ENCODE measurements at regions not wholly inside any gene's neighbourhood (a gene's known extent, or its start where the extent isn't known, plus 50 kb on each side); places are given as distances from the start of the nearest gene placed in this dataset.
A peak's percentile ranks its signal among the peaks of the same experiment; 100 is the strongest.

DNA sequence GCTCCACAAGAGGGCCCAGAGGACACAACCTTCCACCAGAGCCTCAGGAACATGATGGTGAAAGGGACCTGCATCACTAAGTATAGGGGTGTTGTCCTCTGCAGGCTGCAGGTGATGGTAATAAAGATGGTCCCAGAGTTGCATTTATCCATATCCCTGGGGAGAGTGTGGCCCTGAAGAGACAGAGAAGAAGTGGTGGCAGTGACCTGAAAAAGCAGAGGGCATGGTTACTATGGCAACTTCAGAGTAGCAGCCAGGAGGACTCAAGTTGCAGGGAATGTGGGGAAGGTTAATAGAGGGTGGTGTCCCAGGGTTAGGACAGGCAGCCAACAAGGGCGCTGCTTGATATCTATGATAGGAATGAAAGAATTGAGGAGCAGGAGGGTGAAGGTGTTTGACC lies 57.1 kb downstream of the HLA-A start:
- Histone ChIP-seq H3K27me3 (ENCODE audit: control insufficient read depth in 2 of 2, insufficient read depth in 2 of 2, low read length in 2 of 2) (no peaks in the 10 kb centered on the region), H3K36me3 (ENCODE audit: control insufficient read depth in 2 of 3, insufficient read depth in 3 of 3, low read length in 3 of 3) (no peaks in the 10 kb centered on the region), H3K4me3 (ENCODE audit: low read length) (no peak overlapping the region), H3K9me3 (ENCODE audit: control insufficient read depth in 2 of 3, low read length in 3 of 3) (no peaks in the 10 kb centered on the region), H3K4me1 (ENCODE audit: control insufficient read depth in 2 of 2, insufficient read depth in 2 of 2, low read length in 2 of 2) (no peaks in the 10 kb centered on the region), H3K27ac (ENCODE audit: low read depth, low read length) (no peak overlapping the region)
- no peak overlapping the region for H3K27ac Mint-ChIP-seq
- peaks cover 0 to 1% (median 0%) of the 10 kb centered on the region in 11 donors for H3K9me3 Mint-ChIP-seq
- H3K27me3 Mint-ChIP-seq = peaks cover 0 to 31% (median 9%) of the 10 kb centered on the region in 5 donors
- POLR2A ChIA-PET = no interaction called here
- ATAC-seq = no peak
- DNase-seq = no peak
- H3K4me1 Mint-ChIP-seq = peaks cover 0 to 5% (median 0%) of the 10 kb centered on the region in 7 donors
- H3K4me3 Mint-ChIP-seq = no peak overlapping the region
- intact Hi-C loops (cut with micrococcal nuclease) = no loop called here
- CTCF ChIA-PET = no interaction called here
- H3K36me3 Mint-ChIP-seq = peaks cover 0 to 6% (median 0%) of the 10 kb centered on the region in 5 donors

DNA sequence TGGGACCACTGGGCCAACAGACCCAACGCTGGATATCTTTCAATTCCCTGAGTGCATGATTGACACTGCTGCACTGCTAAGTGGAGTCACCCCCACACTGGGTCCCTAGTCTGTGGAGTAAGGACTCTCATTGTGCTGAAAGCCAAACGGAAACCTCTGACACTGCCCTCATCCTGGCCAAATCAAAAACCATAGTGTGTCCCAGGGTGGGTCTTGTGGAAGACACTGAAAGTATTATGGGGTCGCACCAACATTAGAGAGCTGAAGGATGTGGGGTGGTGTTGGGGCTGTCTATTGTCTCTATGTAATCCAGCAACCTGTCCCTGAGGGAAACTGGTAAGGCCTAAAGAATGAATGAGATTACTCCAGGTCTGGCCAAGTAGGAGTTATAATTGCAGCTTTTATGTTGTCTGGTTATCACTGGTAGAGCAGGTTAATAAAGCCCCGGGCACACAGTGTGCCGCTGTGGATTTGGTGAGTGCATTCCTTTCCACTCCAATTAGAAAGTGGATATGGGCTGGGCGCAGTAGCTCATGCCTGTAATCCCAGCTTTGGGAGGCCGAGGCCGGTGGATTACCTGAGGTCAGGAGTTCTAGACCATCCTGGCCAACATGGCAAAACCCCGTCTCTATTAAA lies 57.9 kb downstream of the HLA-A start:
- Mint-ChIP-seq H3K36me3 (peaks cover 0 to 6% (median 0%) of the 10 kb centered on the region in 5 donors), H3K9me3 (peaks cover 0 to 1% (median 0%) of the 10 kb centered on the region in 11 donors), H3K4me3 (no peak overlapping the region), H3K27me3 (peaks cover 4 to 38% (median 14%) of the 10 kb centered on the region in 5 donors), H3K27ac (no peak overlapping the region), H3K4me1 (peaks cover 0 to 5% (median 0%) of the 10 kb centered on the region in 7 donors)
- ATAC-seq (no peak), DNase-seq (no peak)
- Histone ChIP-seq H3K27me3 (ENCODE audit: control insufficient read depth in 2 of 2, insufficient read depth in 2 of 2, low read length in 2 of 2) (no peaks in the 10 kb centered on the region), H3K9me3 (ENCODE audit: control insufficient read depth in 2 of 3, low read length in 3 of 3) (no peaks in the 10 kb centered on the region), H3K4me3 (ENCODE audit: low read length) (no peak overlapping the region), H3K36me3 (ENCODE audit: control insufficient read depth in 2 of 3, insufficient read depth in 3 of 3, low read length in 3 of 3) (no peaks in the 10 kb centered on the region), H3K4me1 (ENCODE audit: control insufficient read depth in 2 of 2, insufficient read depth in 2 of 2, low read length in 2 of 2) (no peaks in the 10 kb centered on the region), H3K27ac (ENCODE audit: low read depth, low read length) (no peak overlapping the region)
- ChIA-PET POLR2A (no interaction called here), CTCF (no interaction called here)
- intact Hi-C loops (cut with micrococcal nuclease) = no loop called here

DNA sequence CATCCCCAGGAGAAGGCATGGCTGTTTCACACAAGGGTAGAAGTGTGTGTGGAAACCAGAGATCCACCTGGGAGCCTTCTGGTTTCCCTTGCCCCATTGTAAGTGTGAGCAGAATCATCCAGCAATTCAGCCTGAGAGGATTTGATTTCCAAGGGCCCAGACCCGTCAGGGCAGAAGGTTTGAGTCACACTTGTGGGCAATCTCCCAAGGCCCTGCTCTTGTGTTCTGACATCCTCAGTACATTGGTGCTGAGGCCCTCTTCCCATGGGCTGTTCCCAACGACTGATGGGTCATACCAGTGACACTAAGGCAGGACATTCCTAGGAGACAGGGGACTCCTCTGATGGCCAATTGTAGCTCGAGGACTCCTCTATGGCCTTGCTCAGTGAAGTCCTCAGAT lies 58.2 kb upstream of the POLR1H start:
- ChIA-PET POLR2A (no interaction called here), CTCF (no interaction called here)
- ATAC-seq (no peak), DNase-seq (no peak)
- peaks cover 1 to 11% of the 10 kb centered on the region in 2 donors for H3K27me3 ChIP-seq (ENCODE audit: control insufficient read depth in 2 of 2, insufficient read depth in 2 of 2, low read length in 2 of 2)
- intact Hi-C loops (cut with micrococcal nuclease) = no loop called here
- Mint-ChIP-seq H3K27me3 (peaks cover 23 to 51% (median 31%) of the 10 kb centered on the region in 5 donors), H3K27ac (no peak overlapping the region), H3K4me1 (peaks cover 14 to 23% (median 17%) of the 10 kb centered on the region in 7 donors), H3K4me3 (no peak overlapping the region), H3K36me3 (peaks cover 0 to 6% (median 0%) of the 10 kb centered on the region in 5 donors), H3K9me3 (no peaks in the 10 kb centered on the region)
- peaks cover 0 to 17% of the 10 kb centered on the region in 2 donors for H3K4me1 ChIP-seq (ENCODE audit: control insufficient read depth in 2 of 2, insufficient read depth in 2 of 2, low read length in 2 of 2)
- no peak overlapping the region for H3K27ac ChIP-seq (ENCODE audit: low read depth, low read length)
- H3K36me3 ChIP-seq (ENCODE audit: control insufficient read depth in 2 of 3, insufficient read depth in 3 of 3, low read length in 3 of 3) = no peaks in the 10 kb centered on the region
- no peaks in the 10 kb centered on the region for H3K9me3 ChIP-seq (ENCODE audit: control insufficient read depth in 2 of 3, low read length in 3 of 3)
- no peak overlapping the region for H3K4me3 ChIP-seq (ENCODE audit: low read length)

DNA sequence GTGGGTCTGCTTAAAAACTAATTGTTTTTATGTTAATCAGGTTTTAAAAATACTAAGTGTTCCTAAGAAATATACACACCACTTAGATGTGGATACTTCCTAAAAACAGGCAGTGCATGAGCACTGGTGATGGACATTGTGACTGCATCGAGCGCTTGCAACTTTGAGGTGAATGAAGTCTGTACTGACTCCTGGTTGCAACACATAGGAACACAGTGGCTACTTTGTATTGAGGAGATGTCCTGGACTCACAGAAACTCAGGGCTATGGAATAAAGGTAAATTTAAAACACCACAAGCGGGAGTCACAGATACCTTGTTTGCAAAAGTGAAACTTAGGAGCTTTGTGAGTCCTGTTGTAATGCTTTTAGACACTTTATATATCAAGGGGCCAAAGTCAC lies 55.6 kb upstream of the POLR1H start:
- ATAC-seq = no peak
- Histone ChIP-seq H3K4me1 (ENCODE audit: control insufficient read depth in 2 of 2, insufficient read depth in 2 of 2, low read length in 2 of 2) (peaks cover 0 to 17% of the 10 kb centered on the region in 2 donors), H3K4me3 (ENCODE audit: low read length) (no peak overlapping the region), H3K27ac (ENCODE audit: low read depth, low read length) (no peak overlapping the region), H3K36me3 (ENCODE audit: control insufficient read depth in 2 of 3, insufficient read depth in 3 of 3, low read length in 3 of 3) (no peaks in the 10 kb centered on the region), H3K9me3 (ENCODE audit: control insufficient read depth in 2 of 3, low read length in 3 of 3) (no peaks in the 10 kb centered on the region), H3K27me3 (ENCODE audit: control insufficient read depth in 2 of 2, insufficient read depth in 2 of 2, low read length in 2 of 2) (peaks cover 4 to 19% of the 10 kb centered on the region in 2 donors)
- DNase-seq = no peak
- Mint-ChIP-seq H3K9me3 (no peaks in the 10 kb centered on the region), H3K4me3 (peak overlapping the region; percentile 55 to 86 (median 78)), H3K36me3 (peaks cover 0 to 20% (median 9%) of the 10 kb centered on the region in 5 donors), H3K4me1 (peaks cover 11 to 25% (median 16%) of the 10 kb centered on the region in 7 donors), H3K27me3 (peaks cover 30 to 60% (median 45%) of the 10 kb centered on the region in 5 donors), H3K27ac (peak overlapping the region in 1 of 9 donors; percentile 6)
- ChIA-PET CTCF (no interaction called here), POLR2A (no interaction called here)
- intact Hi-C loops (cut with micrococcal nuclease) = no loop called here

DNA sequence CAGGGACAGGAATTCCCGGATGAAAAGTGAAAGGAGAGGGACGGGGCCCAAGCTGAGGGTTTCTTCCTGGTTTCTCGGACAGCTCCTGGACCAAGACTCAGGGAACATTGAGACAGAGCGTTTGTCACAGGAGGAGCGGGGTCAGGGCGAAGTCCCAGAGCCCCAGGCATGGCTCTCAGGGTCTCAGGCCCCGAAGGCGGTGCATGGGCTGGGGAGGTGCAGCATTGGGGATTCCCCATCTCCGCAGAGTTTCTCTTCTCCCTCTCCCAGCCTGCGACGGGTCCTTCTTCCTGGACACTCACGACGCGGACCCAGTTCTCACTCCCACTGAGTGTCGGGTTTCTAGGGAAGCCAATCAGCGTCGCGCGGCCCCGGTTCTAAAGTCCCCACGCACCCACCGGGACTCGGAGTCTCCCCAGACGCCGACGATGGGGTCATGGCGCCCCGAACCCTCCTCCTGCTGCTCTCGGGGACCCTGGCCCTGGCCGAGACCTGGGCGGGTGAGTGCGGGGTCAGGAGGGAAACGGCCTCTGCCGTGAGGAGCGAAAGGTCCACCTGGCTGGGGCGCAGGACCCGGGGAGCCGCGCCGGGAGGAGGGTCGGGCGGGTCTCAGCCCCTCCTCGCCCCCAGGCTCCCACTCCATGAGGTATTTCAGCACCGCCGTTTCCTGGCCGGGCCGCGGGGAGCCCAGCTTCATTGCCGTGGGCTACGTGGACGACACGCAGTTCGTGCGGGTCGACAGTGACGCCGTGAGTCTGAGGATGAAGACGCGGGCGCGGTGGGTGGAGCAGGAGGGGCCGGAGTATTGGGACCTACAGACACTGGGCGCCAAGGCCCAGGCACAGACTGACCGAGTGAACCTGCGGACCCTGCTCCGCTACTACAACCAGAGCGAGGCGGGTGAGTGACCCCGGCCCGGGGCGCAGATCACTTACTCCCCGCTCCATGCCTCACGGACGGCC lies 54.6 kb upstream of the POLR1H start:
- DNase-seq = peak in 3 of 9 donors; percentile 13 to 19 (median 15)
- peak overlapping the region; percentile 60 for H3K4me3 ChIP-seq (ENCODE audit: low read length)
- no peak overlapping the region for H3K27ac Mint-ChIP-seq
- POLR2A ChIA-PET = no interaction called here
- CTCF ChIA-PET = no interaction called here
- intact Hi-C loops (cut with micrococcal nuclease) = no loop called here
- ATAC-seq = peak; percentile 65
- H3K36me3 ChIP-seq (ENCODE audit: control insufficient read depth in 2 of 3, insufficient read depth in 3 of 3, low read length in 3 of 3) = no peaks in the 10 kb centered on the region
- peaks cover 30 to 65% (median 45%) of the 10 kb centered on the region in 5 donors for H3K27me3 Mint-ChIP-seq
- no peaks in the 10 kb centered on the region for H3K9me3 Mint-ChIP-seq
- peaks cover 11 to 25% (median 16%) of the 10 kb centered on the region in 7 donors for H3K4me1 Mint-ChIP-seq
- peaks cover 4 to 19% of the 10 kb centered on the region in 2 donors for H3K27me3 ChIP-seq (ENCODE audit: control insufficient read depth in 2 of 2, insufficient read depth in 2 of 2, low read length in 2 of 2)
- H3K27ac ChIP-seq (ENCODE audit: low read depth, low read length) = peak overlapping the region; percentile 62
- H3K4me1 ChIP-seq (ENCODE audit: control insufficient read depth in 2 of 2, insufficient read depth in 2 of 2, low read length in 2 of 2) = peaks cover 0 to 17% of the 10 kb centered on the region in 2 donors
- peak overlapping the region; percentile 71 to 86 (median 79) for H3K4me3 Mint-ChIP-seq
- H3K9me3 ChIP-seq (ENCODE audit: control insufficient read depth in 2 of 3, low read length in 3 of 3) = no peaks in the 10 kb centered on the region
- H3K36me3 Mint-ChIP-seq = peaks cover 0 to 30% (median 18%) of the 10 kb centered on the region in 5 donors

DNA sequence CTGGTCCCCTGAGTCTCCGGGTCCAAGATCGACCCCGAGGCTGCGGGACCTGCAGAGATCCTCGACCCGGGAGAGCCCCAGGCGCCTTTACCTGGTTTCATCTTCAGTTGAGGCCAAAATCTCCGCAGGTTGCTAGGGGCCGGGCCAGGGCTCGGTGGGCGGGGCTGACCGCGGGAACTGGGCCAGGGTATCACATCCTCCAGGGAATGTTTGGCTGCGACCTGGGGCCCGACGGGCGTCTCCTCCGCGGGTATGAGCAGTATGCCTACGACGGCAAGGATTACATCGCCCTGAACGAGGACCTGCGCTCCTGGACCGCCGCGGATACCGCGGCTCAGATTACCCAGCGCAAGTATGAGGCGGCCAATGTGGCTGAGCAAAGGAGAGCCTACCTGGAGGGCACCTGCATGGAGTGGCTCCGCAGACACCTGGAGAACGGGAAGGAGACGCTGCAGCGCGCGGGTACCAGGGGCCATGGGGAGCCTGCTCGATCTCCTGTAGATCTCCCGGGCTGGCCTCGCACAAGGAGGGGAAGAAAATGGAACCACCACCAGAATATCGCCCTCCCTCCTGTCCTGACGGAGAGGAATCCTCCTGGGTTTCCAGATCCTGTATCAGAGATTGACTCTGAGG lies 53.8 kb upstream of the POLR1H start:
- no peak overlapping the region for H3K27ac Mint-ChIP-seq
- ChIA-PET POLR2A (no interaction called here), CTCF (no interaction called here)
- no peaks in the 10 kb centered on the region for H3K36me3 ChIP-seq (ENCODE audit: control insufficient read depth in 2 of 3, insufficient read depth in 3 of 3, low read length in 3 of 3)
- H3K9me3 Mint-ChIP-seq = no peaks in the 10 kb centered on the region
- peaks cover 0 to 17% of the 10 kb centered on the region in 2 donors for H3K4me1 ChIP-seq (ENCODE audit: control insufficient read depth in 2 of 2, insufficient read depth in 2 of 2, low read length in 2 of 2)
- peak overlapping the region; percentile 60 for H3K4me3 ChIP-seq (ENCODE audit: low read length)
- H3K27me3 ChIP-seq (ENCODE audit: control insufficient read depth in 2 of 2, insufficient read depth in 2 of 2, low read length in 2 of 2) = peaks cover 4 to 19% of the 10 kb centered on the region in 2 donors
- peaks cover 0 to 37% (median 25%) of the 10 kb centered on the region in 5 donors for H3K36me3 Mint-ChIP-seq
- peaks cover 30 to 66% (median 45%) of the 10 kb centered on the region in 5 donors for H3K27me3 Mint-ChIP-seq
- intact Hi-C loops (cut with micrococcal nuclease) = no loop called here
- DNase-seq (peak in 6 of 9 donors; percentile 10 to 19 (median 15)), ATAC-seq (peak; percentile 32)
- no peaks in the 10 kb centered on the region for H3K9me3 ChIP-seq (ENCODE audit: control insufficient read depth in 2 of 3, low read length in 3 of 3)
- no peak overlapping the region for H3K27ac ChIP-seq (ENCODE audit: low read depth, low read length)
- peaks cover 11 to 25% (median 16%) of the 10 kb centered on the region in 7 donors for H3K4me1 Mint-ChIP-seq
- peak overlapping the region; percentile 60 to 84 (median 78) for H3K4me3 Mint-ChIP-seq
